HFFc6 (cell line): ENCODE measurements at regions not wholly inside any gene's neighbourhood (a gene's known extent, or its start where the extent isn't known, plus 50 kb on each side); places are given as distances from the start of the nearest gene placed in this dataset.

ENCODE experiments used
- DNase-seq: peaks from one replicate; pipeline ENCODE4 v3.0.0-alpha.2; 2018
- H3K27ac Mint-ChIP-seq: 2 replicates; pipeline ENCODE4 v1.8.0; 2020; ENCODE audit warnings: mild to moderate bottlenecking, mixed read lengths
- H3K27me3 Mint-ChIP-seq: 2 replicates; pipeline ENCODE4 v1.8.0; 2021; ENCODE audit warnings: mild to moderate bottlenecking, moderate library complexity, mixed read lengths; ENCODE audit not compliant: insufficient read depth
- H3K36me3 Mint-ChIP-seq: 2 replicates; pipeline ENCODE4 v1.8.0; 2021; ENCODE audit warnings: low read depth, mixed read lengths
- H3K4me1 Mint-ChIP-seq: 2 replicates; pipeline ENCODE4 v1.8.0; 2020; ENCODE audit warnings: low read depth, mixed read lengths
- H3K4me3 Mint-ChIP-seq: 2 replicates; pipeline ENCODE4 v1.8.0; 2020; ENCODE audit warnings: mild to moderate bottlenecking, moderate library complexity, mixed read lengths
- H3K9me3 Mint-ChIP-seq: 2 replicates; pipeline ENCODE4 v1.8.0; 2020; ENCODE audit warnings: mild to moderate bottlenecking, mixed read lengths
- TF ChIP-seq, protein P1 (sequence below): fragments of 200-600 bp; sonication (generic); IDR thresholded peaks from 2 replicates; pipeline ENCODE4 v1.5.0; 2021; ENCODE audit warnings: antibody characterized with exemption, mild to moderate bottlenecking

DNA sequence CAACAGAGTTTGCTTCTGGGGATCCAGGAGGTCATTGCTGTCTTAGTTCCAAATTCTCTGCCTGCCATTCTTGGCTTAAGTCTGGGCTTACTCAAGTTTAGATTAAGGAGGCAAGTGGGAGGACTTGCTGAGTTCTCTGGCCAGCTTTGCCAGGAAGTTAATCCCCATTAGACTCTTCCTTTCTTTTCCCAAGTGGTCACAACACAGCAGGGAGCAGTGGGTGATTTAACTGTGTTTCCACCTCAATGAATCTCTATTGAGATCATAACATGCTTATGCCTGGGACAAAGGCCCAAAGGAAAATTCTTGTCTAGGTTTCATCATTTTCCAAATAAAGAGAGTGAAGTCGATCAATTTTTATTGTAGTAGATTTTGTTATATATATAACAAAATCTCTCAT, 1159.6 kb downstream of the SORCS3 start:
- DNase-seq = no peak
- H3K4me3 Mint-ChIP-seq = no peak overlapping the region
- no peaks in the 10 kb centered on the region for H3K4me1 Mint-ChIP-seq

DNA sequence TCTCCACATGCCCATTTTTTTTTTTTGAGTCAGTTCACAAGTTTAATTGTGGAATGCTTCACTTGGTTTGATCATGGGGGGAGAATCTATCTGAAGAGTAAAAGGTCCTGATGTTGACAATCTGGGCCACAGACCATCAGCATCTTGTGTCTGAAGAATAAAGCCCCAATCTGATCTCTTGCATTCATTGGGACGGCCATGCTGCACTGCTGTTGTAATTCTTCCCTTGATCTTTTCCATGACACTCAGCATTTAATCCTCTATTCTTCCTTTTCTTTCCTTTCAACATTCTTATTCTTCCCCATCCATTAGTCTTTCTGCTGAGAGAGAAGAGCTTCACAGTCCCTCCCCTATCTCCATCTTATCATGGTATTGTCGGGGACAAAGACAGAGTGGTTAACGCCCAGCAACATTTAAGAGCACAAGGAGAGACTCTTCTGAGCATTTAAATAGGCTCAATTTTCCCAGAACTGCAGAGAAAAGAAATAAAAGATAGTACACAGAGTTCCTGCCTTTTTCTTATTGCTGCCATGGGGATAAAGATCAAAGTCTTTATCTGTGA, 1157.3 kb downstream of the SORCS3 start:
- no peaks in the 10 kb centered on the region for H3K36me3 Mint-ChIP-seq
- H3K4me1 Mint-ChIP-seq = no peaks in the 10 kb centered on the region
- no peak for DNase-seq
- no peak overlapping the region for H3K27ac Mint-ChIP-seq
- H3K27me3 Mint-ChIP-seq = no peaks in the 10 kb centered on the region
- H3K9me3 Mint-ChIP-seq = peaks cover 4% of the 10 kb centered on the region; the same call in 1 of the 2 replicates
- TF ChIP-seq, protein P1, sequence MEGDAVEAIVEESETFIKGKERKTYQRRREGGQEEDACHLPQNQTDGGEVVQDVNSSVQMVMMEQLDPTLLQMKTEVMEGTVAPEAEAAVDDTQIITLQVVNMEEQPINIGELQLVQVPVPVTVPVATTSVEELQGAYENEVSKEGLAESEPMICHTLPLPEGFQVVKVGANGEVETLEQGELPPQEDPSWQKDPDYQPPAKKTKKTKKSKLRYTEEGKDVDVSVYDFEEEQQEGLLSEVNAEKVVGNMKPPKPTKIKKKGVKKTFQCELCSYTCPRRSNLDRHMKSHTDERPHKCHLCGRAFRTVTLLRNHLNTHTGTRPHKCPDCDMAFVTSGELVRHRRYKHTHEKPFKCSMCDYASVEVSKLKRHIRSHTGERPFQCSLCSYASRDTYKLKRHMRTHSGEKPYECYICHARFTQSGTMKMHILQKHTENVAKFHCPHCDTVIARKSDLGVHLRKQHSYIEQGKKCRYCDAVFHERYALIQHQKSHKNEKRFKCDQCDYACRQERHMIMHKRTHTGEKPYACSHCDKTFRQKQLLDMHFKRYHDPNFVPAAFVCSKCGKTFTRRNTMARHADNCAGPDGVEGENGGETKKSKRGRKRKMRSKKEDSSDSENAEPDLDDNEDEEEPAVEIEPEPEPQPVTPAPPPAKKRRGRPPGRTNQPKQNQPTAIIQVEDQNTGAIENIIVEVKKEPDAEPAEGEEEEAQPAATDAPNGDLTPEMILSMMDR = no peak
- no peak overlapping the region for H3K4me3 Mint-ChIP-seq

More for the DNA sequence above, 1159.6 kb downstream of the SORCS3 start:
- peaks cover 10% of the 10 kb centered on the region for H3K9me3 Mint-ChIP-seq
- no peak overlapping the region for H3K27ac Mint-ChIP-seq
- TF ChIP-seq, protein P1 = no peak
- no peaks in the 10 kb centered on the region for H3K27me3 Mint-ChIP-seq
- H3K36me3 Mint-ChIP-seq = no peaks in the 10 kb centered on the region

- TF ChIP-seq, protein P1 = peak; percentile 61; the same call in 1 of the 2 replicates
- no peaks in the 10 kb centered on the region for H3K36me3 Mint-ChIP-seq
- H3K27ac Mint-ChIP-seq = no peak overlapping the region
- H3K4me1 Mint-ChIP-seq = no peaks in the 10 kb centered on the region
- peaks cover 4% of the 10 kb centered on the region; the same call in 1 of the 2 replicates for H3K9me3 Mint-ChIP-seq
- H3K4me3 Mint-ChIP-seq = no peak overlapping the region
- H3K27me3 Mint-ChIP-seq = no peaks in the 10 kb centered on the region
- DNase-seq = no peak
Observed at GRCh38 chr10:105797234-105797890, 1156.3 kb downstream of the SORCS3 start.

GRCh38 chr10:105793071-105793470, 1152.0 kb downstream of the SORCS3 start:
- Mint-ChIP-seq H3K27ac (no peak overlapping the region), H3K4me1 (no peaks in the 10 kb centered on the region), H3K36me3 (no peaks in the 10 kb centered on the region), H3K4me3 (no peak overlapping the region), H3K27me3 (no peaks in the 10 kb centered on the region), H3K9me3 (peaks cover 2% of the 10 kb centered on the region; the same call in 1 of the 2 replicates)
- TF ChIP-seq, protein P1 = no peak
- no peak for DNase-seq

GRCh38 chr10:105785721-105786120, 1144.6 kb downstream of the SORCS3 start:
- no peak for DNase-seq
- no peaks in the 10 kb centered on the region for H3K4me1 Mint-ChIP-seq
- H3K4me3 Mint-ChIP-seq = no peak overlapping the region
- peaks cover 55% of the 10 kb centered on the region for H3K9me3 Mint-ChIP-seq
- H3K36me3 Mint-ChIP-seq = peaks cover 7% of the 10 kb centered on the region; the same call in 1 of the 2 replicates
- H3K27ac Mint-ChIP-seq = no peak overlapping the region
- TF ChIP-seq, protein P1 = no peak
- H3K27me3 Mint-ChIP-seq = no peaks in the 10 kb centered on the region
